ENCODE measurements at regions not wholly inside any gene's neighbourhood (a gene's known extent, or its start where the extent isn't known, plus 50 kb on each side); places are given as distances from the start of the nearest gene placed in this dataset.

DNA sequence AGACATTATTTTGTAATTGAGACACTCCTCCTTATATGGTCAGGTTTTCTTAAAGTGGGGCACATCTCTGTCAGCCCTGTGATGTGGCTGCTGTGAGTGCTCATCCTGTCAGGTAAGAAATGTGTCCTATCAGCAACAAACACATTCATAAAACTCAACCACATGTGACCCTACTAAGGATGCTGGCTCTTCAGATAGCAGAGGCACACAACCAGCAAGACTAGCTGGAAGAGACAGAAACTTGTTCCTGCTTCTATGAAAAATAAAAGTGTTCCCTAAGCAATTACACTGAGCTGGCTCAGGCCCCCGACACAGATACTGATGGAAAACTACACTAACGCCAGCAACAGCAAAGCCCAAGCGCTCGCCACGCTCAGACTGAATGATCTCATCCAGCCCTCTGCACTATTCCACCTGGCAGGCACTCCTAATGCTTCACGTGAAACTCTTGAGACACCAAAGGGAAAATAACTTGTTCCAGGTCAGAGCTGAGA, 49.8 kb upstream of the CYP2D6 start:
- TF ChIP-seq CTCF (IDR thresholded peaks at IDR 0.05; ENCODE audit: low read depth, low read length): no peak
- no peak for TF ChIP-seq EZH2phosphoT487 (IDR thresholded peaks at IDR 0.05; ENCODE audit: low read depth)

Measured in OCI-LY3 (cell line).